ENCODE measurements at regions not wholly inside any gene's neighbourhood (a gene's known extent, or its start where the extent isn't known, plus 50 kb on each side); places are given as distances from the start of the nearest gene placed in this dataset.

DNA sequence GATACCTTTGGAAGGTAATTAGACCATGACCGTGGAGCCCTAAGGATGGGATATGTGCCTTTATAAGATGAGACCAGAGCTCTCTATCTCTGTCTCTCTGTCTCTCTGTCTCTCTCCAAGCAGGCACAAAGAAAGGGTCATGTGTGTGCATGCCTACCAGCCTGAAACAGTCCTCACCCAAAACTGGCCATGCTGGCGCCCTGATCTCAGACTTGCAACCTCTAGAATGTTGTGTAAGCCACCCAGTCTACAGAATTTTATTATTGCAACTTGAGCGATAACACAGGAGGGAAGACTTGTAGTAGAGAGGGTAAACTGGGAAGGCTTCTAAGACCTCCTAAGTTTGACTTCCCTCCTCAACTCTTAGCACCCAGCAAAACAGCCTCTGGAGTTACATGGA is 124.1 kb upstream of the SERTAD2 start:
- ChIA-PET POLR2A (no interaction called here), CTCF (interaction anchor here (0.6 kb wide), 1 partner anchor 183 kb away, joined by 3 read pairs; no protein-coding TSS in a partner anchor)
- Histone ChIP-seq H3K4me3 (ENCODE audit: low read depth, low read length) (no peak overlapping the region), H3K27ac (ENCODE audit: extremely low read depth, low read depth, low read length) (no peak overlapping the region), H3K9me3 (ENCODE audit: control insufficient read depth, insufficient read depth, low read depth, low read length) (no peaks in the 10 kb centered on the region), H3K4me1 (ENCODE audit: control insufficient read depth, insufficient read depth, low read length) (0 out of 2 replicates have a peak, but pooled peaks cover 2% of the 10 kb centered on the region), H3K36me3 (ENCODE audit: control insufficient read depth in 2 of 2, insufficient read depth in 1 of 2, low read length in 2 of 2) (no peaks in the 10 kb centered on the region)
- TF ChIP-seq BCL11A (tag by site-specific recombination; IDR thresholded peaks at IDR 0.05; ENCODE audit: low read depth) (no peak), KLF8 (tag by site-specific recombination; IDR thresholded peaks at IDR 0.05) (no peak), ZNF416 (tag by site-specific recombination; IDR thresholded peaks at IDR 0.05) (no peak), ZNF132 (tag by site-specific recombination; IDR thresholded peaks at IDR 0.05; ENCODE audit: borderline replicate concordance) (no peak), TSHZ1 (tag by site-specific recombination; IDR thresholded peaks at IDR 0.05; ENCODE audit: borderline replicate concordance) (no peak), ZNF175 (tag by site-specific recombination; IDR thresholded peaks at IDR 0.05) (no peak), ZNF239 (tag by site-specific recombination; IDR thresholded peaks at IDR 0.05) (no peak), ZNF324 (tag by site-specific recombination; IDR thresholded peaks at IDR 0.05) (no peak), GLI4 (tag by site-specific recombination; IDR thresholded peaks at IDR 0.05) (no peak), ZNF112 (tag by site-specific recombination; IDR thresholded peaks at IDR 0.05) (no peak), ZNF394 (tag by site-specific recombination; IDR thresholded peaks at IDR 0.05; ENCODE audit: borderline replicate concordance) (no peak), ZNF518A (tag by site-specific recombination; conservative IDR thresholded peaks at IDR 0.05; ENCODE audit: low read depth) (no peak), ZNF221 (tag by site-specific recombination; IDR thresholded peaks at IDR 0.05; ENCODE audit: borderline replicate concordance) (no peak), ZNF660 (tag by site-specific recombination; IDR thresholded peaks at IDR 0.05) (no peak), GLI2 (tag by site-specific recombination; IDR thresholded peaks at IDR 0.05; ENCODE audit: borderline replicate concordance, low read depth) (no peak)

- Histone ChIP-seq H3K4me3 (ENCODE audit: low read depth, low read length) (no peak overlapping the region), H3K36me3 (ENCODE audit: control insufficient read depth in 2 of 2, insufficient read depth in 1 of 2, low read length in 2 of 2) (no peaks in the 10 kb centered on the region), H3K27ac (ENCODE audit: extremely low read depth, low read depth, low read length) (no peak overlapping the region), H3K4me1 (ENCODE audit: control insufficient read depth, insufficient read depth, low read length) (0 out of 2 replicates have a peak, but pooled peaks cover 2% of the 10 kb centered on the region), H3K9me3 (ENCODE audit: control insufficient read depth, insufficient read depth, low read depth, low read length) (no peaks in the 10 kb centered on the region)
- ChIA-PET CTCF (interaction anchor here (0.6 kb wide), 1 partner anchor 77 kb away, joined by 3 read pairs; no protein-coding TSS in a partner anchor), POLR2A (interaction anchor here (0.9 to 1.5 kb wide), 4 partner anchors 9 to 125 kb away, joined by 3 to 5 read pairs (median 4); partner anchors contain the start of gene SERTAD2)
- TF ChIP-seq, protein P1, sequence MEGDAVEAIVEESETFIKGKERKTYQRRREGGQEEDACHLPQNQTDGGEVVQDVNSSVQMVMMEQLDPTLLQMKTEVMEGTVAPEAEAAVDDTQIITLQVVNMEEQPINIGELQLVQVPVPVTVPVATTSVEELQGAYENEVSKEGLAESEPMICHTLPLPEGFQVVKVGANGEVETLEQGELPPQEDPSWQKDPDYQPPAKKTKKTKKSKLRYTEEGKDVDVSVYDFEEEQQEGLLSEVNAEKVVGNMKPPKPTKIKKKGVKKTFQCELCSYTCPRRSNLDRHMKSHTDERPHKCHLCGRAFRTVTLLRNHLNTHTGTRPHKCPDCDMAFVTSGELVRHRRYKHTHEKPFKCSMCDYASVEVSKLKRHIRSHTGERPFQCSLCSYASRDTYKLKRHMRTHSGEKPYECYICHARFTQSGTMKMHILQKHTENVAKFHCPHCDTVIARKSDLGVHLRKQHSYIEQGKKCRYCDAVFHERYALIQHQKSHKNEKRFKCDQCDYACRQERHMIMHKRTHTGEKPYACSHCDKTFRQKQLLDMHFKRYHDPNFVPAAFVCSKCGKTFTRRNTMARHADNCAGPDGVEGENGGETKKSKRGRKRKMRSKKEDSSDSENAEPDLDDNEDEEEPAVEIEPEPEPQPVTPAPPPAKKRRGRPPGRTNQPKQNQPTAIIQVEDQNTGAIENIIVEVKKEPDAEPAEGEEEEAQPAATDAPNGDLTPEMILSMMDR (tag by site-specific recombination; IDR thresholded peaks at IDR 0.05) = no peak
- TF ChIP-seq ZNF366 (tag by site-specific recombination; conservative IDR thresholded peaks at IDR 0.05) = peak; percentile 52
- TF ChIP-seq, protein P2, sequence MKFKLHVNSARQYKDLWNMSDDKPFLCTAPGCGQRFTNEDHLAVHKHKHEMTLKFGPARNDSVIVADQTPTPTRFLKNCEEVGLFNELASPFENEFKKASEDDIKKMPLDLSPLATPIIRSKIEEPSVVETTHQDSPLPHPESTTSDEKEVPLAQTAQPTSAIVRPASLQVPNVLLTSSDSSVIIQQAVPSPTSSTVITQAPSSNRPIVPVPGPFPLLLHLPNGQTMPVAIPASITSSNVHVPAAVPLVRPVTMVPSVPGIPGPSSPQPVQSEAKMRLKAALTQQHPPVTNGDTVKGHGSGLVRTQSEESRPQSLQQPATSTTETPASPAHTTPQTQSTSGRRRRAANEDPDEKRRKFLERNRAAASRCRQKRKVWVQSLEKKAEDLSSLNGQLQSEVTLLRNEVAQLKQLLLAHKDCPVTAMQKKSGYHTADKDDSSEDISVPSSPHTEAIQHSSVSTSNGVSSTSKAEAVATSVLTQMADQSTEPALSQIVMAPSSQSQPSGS (tag by site-specific recombination; IDR thresholded peaks at IDR 0.05; ENCODE audit: low read depth) = no peak
- TF ChIP-seq ZNF280D (tag by site-specific recombination; IDR thresholded peaks at IDR 0.05) = no peak
These were observed 125.5 kb upstream of the SERTAD2 start for GRCh38 chr2:64779117-64779690.

All from HEK293 (cell line).